Panc1 (cell line): ENCODE measurements at regions not wholly inside any gene's neighbourhood (a gene's known extent, or its start where the extent isn't known, plus 50 kb on each side); places are given as distances from the start of the nearest gene placed in this dataset.

Experiments used
- POLR2AphosphoS5 ChIP-seq: IDR thresholded peaks from 2 replicates; pipeline ENCODE4 v1.6.1; 2012; ENCODE audit warnings: mild to moderate bottlenecking, low read depth, low read length, moderate library complexity
- SIN3A ChIP-seq: IDR thresholded peaks from 2 replicates; pipeline ENCODE4 v1.6.1; 2012; ENCODE audit warnings: low read depth, mild to moderate bottlenecking, low read length, moderate library complexity, borderline replicate concordance; ENCODE audit not compliant: insufficient read depth
- TCF7L2 ChIP-seq: IDR thresholded peaks from 2 replicates; pipeline ENCODE4 v1.6.1; 2011; ENCODE audit warnings: mild to moderate bottlenecking, low read depth, low read length, inconsistent platforms
- TF ChIP-seq, protein P1 (sequence below): fragments of 450-650 bp; IDR thresholded peaks from 2 replicates; pipeline ENCODE4 v1.5.1; 2017; ENCODE audit warnings: mild to moderate bottlenecking
- TF ChIP-seq, protein P2 (sequence below), 2 experiments: IDR thresholded peaks; 2 replicates each; pipeline ENCODE4 v1.6.1; 2011 to 2012; ENCODE audit warnings: low read depth in 2 of 2, control low read depth in 1 of 2, low read length in 1 of 2, mild to moderate bottlenecking in 1 of 2, moderate library complexity in 1 of 2; ENCODE audit not compliant: insufficient read depth in 1 of 2

- TF ChIP-seq, protein P1, sequence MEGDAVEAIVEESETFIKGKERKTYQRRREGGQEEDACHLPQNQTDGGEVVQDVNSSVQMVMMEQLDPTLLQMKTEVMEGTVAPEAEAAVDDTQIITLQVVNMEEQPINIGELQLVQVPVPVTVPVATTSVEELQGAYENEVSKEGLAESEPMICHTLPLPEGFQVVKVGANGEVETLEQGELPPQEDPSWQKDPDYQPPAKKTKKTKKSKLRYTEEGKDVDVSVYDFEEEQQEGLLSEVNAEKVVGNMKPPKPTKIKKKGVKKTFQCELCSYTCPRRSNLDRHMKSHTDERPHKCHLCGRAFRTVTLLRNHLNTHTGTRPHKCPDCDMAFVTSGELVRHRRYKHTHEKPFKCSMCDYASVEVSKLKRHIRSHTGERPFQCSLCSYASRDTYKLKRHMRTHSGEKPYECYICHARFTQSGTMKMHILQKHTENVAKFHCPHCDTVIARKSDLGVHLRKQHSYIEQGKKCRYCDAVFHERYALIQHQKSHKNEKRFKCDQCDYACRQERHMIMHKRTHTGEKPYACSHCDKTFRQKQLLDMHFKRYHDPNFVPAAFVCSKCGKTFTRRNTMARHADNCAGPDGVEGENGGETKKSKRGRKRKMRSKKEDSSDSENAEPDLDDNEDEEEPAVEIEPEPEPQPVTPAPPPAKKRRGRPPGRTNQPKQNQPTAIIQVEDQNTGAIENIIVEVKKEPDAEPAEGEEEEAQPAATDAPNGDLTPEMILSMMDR: no peak
- TF ChIP-seq TCF7L2 (no peak), POLR2AphosphoS5 (no peak), SIN3A (no peak)
- TF ChIP-seq, protein P2, sequence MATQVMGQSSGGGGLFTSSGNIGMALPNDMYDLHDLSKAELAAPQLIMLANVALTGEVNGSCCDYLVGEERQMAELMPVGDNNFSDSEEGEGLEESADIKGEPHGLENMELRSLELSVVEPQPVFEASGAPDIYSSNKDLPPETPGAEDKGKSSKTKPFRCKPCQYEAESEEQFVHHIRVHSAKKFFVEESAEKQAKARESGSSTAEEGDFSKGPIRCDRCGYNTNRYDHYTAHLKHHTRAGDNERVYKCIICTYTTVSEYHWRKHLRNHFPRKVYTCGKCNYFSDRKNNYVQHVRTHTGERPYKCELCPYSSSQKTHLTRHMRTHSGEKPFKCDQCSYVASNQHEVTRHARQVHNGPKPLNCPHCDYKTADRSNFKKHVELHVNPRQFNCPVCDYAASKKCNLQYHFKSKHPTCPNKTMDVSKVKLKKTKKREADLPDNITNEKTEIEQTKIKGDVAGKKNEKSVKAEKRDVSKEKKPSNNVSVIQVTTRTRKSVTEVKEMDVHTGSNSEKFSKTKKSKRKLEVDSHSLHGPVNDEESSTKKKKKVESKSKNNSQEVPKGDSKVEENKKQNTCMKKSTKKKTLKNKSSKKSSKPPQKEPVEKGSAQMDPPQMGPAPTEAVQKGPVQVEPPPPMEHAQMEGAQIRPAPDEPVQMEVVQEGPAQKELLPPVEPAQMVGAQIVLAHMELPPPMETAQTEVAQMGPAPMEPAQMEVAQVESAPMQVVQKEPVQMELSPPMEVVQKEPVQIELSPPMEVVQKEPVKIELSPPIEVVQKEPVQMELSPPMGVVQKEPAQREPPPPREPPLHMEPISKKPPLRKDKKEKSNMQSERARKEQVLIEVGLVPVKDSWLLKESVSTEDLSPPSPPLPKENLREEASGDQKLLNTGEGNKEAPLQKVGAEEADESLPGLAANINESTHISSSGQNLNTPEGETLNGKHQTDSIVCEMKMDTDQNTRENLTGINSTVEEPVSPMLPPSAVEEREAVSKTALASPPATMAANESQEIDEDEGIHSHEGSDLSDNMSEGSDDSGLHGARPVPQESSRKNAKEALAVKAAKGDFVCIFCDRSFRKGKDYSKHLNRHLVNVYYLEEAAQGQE (IDR thresholded peaks at IDR 0.05; ENCODE audit: insufficient read depth in 1 of 2, low read depth in 2 of 2, low read length in 1 of 2): no peak
These were observed 60.2 kb upstream of the MAOA start for GRCh38 chrX:43595931-43596330.
